ENCODE measurements at regions not wholly inside any gene's neighbourhood (a gene's known extent, or its start where the extent isn't known, plus 50 kb on each side); places are given as distances from the start of the nearest gene placed in this dataset.

DNA sequence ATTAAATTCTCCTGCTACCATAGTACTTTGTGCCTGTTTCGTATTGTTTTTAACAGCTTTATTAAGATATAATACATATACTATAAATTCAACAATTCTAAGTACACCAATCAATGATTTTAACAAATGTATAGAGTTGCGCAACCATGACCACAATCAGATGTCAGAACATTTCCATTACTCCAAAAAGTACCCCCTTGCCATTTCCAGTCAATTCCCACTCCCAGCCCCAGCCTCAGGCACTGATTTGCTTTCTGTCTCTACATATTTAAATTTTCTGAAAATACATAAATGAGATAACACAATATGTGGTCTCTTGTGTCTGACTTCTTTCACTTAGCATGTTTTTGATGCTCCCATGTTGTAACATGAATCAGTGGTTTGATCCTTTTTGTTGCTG is 193.9 kb downstream of the FIGN start:
- ATAC-seq (no peak), DNase-seq (ENCODE audit: low spot score) (no peak)

GRCh38 chr2:163541495-163541894 is 194.3 kb downstream of the FIGN start:
- ATAC-seq (no peak), DNase-seq (ENCODE audit: low spot score) (no peak)

- ATAC-seq (peak; percentile 48), DNase-seq (ENCODE audit: low spot score) (no peak)
These were observed 207.1 kb downstream of the FIGN start for GRCh38 chr2:163528640-163529217.

DNA sequence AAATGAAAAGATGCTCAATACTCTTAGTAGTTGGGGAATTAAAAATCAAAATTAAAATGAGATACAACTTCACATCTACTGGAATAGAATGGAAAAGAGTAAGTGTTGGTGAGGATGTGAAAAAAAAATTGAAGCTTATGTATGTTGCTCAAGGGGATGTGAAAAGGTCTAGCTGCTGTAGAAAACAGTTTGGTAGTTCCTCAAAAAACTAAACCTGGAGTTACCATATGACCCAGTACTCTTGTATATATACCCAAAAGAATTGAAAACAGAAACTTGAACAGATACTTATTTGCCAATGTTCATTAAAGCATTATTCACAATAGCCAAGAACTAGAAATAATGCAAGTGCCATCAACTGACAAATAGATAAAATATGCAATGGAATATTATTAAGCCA is 208.4 kb downstream of the FIGN start:
- ATAC-seq, result no peak
- no peak for DNase-seq (ENCODE audit: low spot score)

DNA sequence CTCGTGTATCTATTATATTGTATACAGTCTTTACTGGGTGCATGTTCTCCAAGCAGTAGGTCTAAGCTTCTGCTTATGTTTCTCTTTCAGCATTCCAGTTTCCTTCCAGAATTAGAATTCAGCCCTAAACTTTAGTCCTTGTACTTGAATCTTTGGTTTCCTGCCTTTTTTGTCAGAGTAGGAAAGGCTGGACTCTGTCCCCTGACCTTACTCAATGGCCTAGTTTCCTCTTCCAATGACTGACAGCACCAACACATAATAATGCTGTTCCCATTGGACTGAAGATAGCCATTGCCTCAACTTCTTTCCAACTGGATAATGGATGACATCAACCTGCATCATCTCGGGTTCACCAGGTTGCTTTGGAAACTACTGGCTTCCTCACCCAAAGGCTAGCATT is 217.0 kb downstream of the FIGN start:
- no peak for DNase-seq (ENCODE audit: low spot score)
- ATAC-seq, result peak; percentile 52

GRCh38 chr2:163515836-163516235 is 220.0 kb downstream of the FIGN start:
- DNase-seq (ENCODE audit: low spot score) (no peak), ATAC-seq (no peak)

DNA sequence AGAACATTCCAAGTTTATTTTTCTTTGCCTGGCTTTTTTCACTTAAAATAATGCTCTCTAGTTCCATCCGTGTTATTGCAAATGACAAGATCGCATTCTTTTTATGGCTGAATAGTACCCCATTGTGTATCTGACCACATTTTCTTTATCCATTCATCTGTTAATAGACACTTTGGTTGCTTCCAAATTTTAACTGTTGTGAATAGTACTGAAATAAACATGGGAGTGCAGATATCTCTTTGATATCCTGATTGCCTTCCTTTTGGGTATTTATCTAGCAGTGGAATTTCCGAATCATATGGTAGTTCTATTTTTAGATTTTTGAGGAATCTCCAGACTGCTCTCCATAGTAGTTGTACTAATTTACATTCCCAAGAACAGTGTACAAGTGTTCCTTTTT is 230.5 kb downstream of the FIGN start:
- ATAC-seq, result no peak

GRCh38 chr2:163493359-163494298 is 242.2 kb downstream of the FIGN start:
- DNase-seq (ENCODE audit: low spot score) (no peak), ATAC-seq (no peak)

More for the DNA sequence above, 230.5 kb downstream of the FIGN start:
- DNase-seq (ENCODE audit: low spot score), result no peak

GRCh38 chr2:163491850-163492249 is 244.0 kb downstream of the FIGN start:
- DNase-seq (ENCODE audit: low spot score) (no peak), ATAC-seq (no peak)

GRCh38 chr2:163490281-163490680 is 245.5 kb downstream of the FIGN start:
- ATAC-seq (no peak), DNase-seq (ENCODE audit: low spot score) (no peak)

DNA sequence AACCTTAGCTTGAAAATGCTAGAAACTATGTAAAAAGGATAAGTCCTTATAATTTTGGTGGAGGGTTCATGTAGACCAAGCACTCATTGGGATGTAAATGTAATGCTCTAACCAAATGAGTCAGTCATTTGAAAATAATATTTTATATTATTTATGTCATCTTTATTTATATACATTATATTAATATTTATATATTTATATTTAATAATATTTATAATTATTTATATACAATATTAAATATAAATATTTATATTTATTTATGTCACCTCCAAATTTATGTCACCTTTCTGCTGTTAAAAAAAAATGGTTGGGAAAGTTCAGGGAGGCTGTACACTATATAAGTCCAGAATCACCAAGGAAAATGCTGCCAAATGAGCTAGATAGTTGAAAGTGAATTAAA is 254.3 kb downstream of the FIGN start:
- ATAC-seq, result no peak
- no peak for DNase-seq (ENCODE audit: low spot score)

GRCh38 chr2:163479599-163479998 is 256.2 kb downstream of the FIGN start:
- DNase-seq (ENCODE audit: low spot score), result no peak

DNA sequence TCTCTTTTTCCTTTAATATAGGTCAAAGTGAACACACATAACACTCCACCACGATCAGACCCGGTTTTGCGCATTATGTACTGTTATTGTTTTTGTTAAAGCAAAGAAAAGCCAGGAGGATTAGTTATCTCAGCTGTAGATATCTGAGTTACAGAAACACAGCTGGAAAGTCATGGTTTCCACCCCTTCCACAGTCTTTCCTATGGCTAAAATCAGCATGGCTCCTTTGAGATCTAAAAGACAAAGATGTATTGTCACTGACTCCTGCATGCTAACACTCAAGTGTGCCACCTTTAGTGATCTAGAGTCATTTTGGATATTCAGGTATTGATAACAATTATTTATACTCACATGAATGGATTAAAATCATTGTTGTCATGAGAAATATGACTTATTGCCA is 260.0 kb downstream of the FIGN start:
- no peak for ATAC-seq
- no peak for DNase-seq (ENCODE audit: low spot score)

More at GRCh38 chr2:163479599-163479998, 256.2 kb downstream of the FIGN start:
- no peak for ATAC-seq

GRCh38 chr2:163474889-163475288 is 260.9 kb downstream of the FIGN start:
- no peak for ATAC-seq
- DNase-seq (ENCODE audit: low spot score), result no peak

DNA sequence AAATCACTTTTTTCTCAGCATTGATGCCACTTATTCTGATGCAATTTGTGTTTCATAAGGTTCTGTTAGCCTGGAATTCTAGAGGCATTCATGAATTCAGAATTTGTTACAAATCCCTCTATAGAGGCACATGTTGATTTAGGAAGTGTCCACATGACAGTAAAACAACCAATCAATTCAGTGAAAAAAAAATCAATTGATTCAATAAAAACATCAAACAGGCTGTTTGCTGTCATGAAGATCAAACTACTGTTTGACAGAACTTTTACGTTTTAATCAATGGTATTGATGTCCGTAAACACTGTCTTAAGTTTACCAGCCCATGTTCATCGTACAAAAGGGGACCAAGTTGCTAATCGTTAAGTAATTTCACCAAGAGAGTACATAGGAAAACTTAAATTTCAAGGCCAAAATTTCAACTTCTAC is 261.5 kb downstream of the FIGN start:
- ATAC-seq (no peak), DNase-seq (ENCODE audit: low spot score) (no peak)

DNA sequence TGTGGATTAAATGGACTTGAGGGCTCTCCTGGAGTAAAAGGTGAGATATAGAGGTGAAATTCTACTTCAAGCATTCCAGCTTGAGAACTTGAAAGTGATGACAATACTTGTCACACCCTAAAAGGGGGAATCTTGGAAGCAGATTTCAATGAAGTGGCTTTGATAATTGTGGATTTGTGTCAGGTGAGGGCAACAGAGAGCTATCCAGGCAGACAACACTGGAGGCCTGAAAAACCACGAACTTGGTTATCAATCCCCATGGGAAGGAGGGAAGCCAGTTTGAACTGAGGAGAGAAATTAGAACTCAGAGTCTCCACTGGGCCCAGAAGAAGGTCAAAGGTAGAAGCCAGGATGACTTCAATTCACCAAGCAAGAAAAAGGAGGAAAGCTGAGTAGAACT is 263.9 kb downstream of the FIGN start:
- DNase-seq (ENCODE audit: low spot score), result no peak
- ATAC-seq, result peak; percentile 70

DNA sequence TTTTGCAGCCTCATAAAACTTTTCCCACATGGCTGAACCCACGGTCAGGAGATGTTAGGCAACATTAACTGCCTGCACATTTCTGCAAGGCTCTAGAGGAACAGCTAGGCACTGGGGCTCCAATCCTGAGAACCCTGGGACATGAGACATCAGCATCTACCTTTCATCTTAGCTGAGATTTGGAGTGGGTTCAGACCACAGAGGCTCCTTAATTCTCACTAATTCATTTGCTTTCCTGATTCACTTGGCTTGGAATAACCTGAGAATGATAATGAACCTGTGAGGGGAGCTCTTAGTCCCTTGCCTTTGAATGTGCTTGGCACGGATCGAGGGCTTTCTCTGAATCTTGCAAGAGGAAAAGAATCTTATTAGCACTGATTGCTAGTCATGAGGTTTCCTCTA is 266.2 kb downstream of the FIGN start:
- no peak for ATAC-seq
- DNase-seq (ENCODE audit: low spot score), result no peak

DNA sequence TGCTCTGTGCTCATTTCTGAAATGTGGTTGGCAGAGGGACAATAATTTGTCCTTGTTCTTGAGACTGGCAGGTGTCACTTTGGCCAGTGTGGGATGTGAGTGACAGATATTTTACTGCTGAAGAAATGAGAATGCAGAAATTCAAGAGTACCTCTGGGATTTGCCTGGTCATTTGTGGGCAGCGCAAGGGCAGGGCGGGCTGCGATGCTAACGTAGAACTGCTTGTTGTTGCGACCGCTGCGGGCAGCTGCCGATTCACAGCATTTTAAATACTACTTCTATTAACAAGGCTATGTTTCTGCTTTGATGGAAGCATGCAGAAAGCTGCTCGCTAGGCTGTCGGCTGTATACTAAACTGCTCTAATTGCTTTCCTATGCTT is 268.6 kb downstream of the FIGN start:
- no peak for DNase-seq (ENCODE audit: low spot score)
- no peak for ATAC-seq

DNA sequence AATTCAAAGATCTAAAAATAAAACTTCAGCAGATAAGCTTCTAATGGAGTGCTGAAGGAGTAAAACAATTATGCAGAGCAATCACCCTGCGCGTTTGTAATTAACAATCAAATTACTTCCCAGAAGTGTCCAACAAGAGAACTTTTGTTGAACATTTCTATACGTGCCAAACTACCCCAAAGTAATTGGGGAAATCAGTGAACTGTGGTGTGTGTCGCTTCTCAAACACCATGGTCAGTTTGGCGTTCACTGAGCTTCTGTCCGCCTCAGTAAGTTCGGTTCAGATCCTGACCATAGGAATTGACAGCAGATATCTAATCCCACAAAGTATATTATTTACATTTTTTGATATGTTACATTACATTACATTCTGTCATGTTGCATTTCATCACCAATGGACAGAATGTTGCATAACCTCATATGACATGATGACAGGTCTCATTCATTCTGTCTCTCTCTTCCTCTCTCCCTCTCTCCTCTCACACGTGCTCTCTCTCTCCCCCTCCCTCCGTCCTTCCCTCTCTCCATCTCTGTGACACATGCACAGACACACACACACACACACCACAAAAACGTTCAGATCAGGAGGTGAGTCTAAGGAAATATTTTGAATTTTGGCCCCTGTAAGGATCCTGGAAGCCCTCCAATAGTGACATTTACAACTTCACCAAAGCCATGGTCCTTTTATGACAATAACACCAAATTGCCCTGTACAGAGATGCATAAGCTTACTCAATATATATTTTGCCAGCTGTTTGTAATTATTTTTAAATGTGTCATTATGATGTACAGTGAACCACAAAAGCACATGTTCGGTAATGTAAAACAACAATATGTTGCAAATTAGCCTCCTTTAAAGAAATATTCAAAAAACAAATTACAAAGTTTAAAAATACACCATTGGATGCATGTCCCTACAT is 269.2 kb downstream of the FIGN start:
- DNase-seq (ENCODE audit: low spot score), result no peak
- no peak for ATAC-seq

- DNase-seq (ENCODE audit: low spot score) (no peak), ATAC-seq (peak; percentile 26)
These were observed 270.4 kb downstream of the FIGN start for GRCh38 chr2:163465440-163465839.

GRCh38 chr2:163463411-163463810 is 272.4 kb downstream of the FIGN start:
- no peak for ATAC-seq

More at GRCh38 chr2:163463411-163463810, 272.4 kb downstream of the FIGN start:
- no peak for DNase-seq (ENCODE audit: low spot score)

Measured in left lobe of liver (tissue), 2 donors.